C4-2B (cell line): ENCODE measurements at regions not wholly inside any gene's neighbourhood (a gene's known extent, or its start where the extent isn't known, plus 50 kb on each side); places are given as distances from the start of the nearest gene placed in this dataset.

ENCODE experiments used
- CTCF ChIP-seq: fragments of 450-650 bp; conservative IDR thresholded peaks from 2 replicates; pipeline ENCODE4 v1.5.1; 2017; ENCODE audit warnings: mild to moderate bottlenecking
- ZFX ChIP-seq: fragments of 450-650 bp; IDR thresholded peaks from 2 replicates; pipeline ENCODE4 v1.6.1; 2017

GRCh38 chr6:67131827-67132226 lies 1424.8 kb upstream of the EYS start:
- TF ChIP-seq CTCF (no peak), ZFX (no peak)
